Activated T-cell treated with anti-CD3 and anti-CD28 coated beads for 1 hour (primary cell): ENCODE measurements at regions not wholly inside any gene's neighbourhood (a gene's known extent, or its start where the extent isn't known, plus 50 kb on each side); places are given as distances from the start of the nearest gene placed in this dataset.

Experiments
- DNase-seq: peaks from one replicate; pipeline ENCODE4 v3.0.0-alpha.2; 2020; ENCODE audit warnings: low read depth

GRCh38 chr14:25150401-25150800 lies 100.5 kb upstream of the STXBP6 start:
- no peak for DNase-seq

DNA sequence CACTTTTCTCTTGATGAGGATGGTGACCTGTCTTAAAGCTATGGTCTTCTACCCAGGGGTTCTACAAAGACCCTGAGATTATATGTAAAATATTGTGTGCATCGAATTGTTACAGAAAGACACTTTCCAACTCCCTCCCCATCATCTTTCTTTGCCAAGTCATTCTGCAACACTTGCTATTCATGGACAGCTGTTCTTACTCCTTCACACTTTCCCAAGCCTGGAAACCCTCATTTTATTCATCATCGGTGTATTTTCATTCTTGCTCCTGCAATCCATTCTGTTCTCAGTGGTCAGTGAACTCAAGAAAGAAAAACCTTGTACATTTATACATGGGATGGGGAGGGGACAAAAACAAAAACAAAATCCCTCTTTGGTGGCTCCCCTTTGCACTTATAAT lies 90.5 kb upstream of the STXBP6 start:
- DNase-seq: no peak

DNA sequence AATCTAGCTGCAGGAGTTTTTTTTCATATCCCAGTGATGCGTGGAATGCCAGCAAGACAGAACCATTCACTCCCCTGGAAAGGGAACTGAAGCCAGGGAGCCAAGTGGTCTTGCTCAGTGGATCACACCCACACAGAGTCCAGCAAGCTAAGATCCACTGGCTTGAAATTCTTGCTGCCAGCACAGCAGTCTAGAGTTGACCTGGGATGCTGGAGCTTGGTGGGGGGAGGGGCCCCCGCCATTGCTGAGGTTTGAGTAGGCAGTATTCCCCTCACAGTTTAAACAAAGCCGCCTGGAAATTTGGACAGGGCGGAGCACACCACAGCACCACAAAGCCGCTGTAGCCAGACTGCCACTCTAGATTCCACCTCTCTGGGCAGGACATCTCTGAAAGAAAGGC lies 86.9 kb upstream of the STXBP6 start:
- DNase-seq: no peak

- DNase-seq: no peak
Measured at GRCh38 chr14:25134184-25134583, 84.2 kb upstream of the STXBP6 start.

DNA sequence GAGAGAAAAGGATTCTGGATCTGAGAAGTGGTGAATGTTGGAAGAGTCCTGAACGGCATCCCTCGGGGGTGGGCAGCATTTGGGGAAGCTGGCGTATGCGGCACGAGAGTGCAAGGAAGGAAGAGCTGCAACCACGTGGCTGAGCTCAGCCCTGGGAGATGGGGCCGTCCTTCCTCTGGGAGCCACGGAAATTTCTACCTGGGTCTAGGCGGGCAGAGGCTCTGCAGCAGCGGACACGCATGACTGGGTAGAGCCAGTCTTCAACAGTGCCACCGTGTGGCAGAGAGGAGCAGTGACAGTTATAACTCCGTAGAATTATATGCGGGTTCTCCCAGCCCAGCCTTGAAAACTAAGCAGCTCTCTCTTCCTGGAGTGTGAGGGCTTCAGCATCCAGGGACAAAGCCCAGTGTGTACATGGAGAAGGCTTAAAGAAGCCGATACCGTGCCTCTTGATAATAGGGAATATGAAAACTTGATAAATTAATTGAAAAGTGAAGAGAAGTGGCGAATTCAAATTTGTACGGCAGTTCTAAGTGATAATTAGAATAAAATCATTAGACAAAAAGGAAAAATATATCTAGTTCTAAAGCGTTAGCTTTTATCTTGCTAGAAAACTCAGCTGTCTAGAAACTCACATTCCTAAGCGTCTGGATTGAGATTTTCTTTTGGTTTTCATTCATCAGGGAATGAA lies 82.9 kb upstream of the STXBP6 start:
- peak; percentile 13 for DNase-seq

- DNase-seq: no peak
Measured at GRCh38 chr14:25132094-25132493, 82.1 kb upstream of the STXBP6 start.

DNA sequence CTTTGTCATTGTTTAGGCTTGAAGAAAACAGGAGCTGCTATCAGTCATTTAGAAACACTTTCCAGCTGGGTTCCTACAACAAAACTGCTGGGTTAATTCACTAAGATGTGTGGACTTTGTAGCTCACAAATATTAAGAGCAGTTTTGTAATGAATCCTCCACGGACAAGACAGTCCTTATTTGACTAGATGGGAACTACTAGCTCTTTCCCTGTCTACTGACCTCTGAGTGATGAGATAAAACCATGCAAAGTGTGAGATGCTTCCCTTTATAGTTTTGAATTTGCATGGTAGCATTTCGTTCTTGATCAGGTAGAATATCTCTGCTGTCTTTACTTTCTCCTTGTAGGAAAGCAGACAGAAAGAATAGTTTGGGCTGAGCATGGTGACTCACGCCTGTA lies 72.9 kb upstream of the STXBP6 start:
- DNase-seq: no peak

- DNase-seq: no peak
Measured at GRCh38 chr14:25122211-25122610, 72.3 kb upstream of the STXBP6 start.

DNA sequence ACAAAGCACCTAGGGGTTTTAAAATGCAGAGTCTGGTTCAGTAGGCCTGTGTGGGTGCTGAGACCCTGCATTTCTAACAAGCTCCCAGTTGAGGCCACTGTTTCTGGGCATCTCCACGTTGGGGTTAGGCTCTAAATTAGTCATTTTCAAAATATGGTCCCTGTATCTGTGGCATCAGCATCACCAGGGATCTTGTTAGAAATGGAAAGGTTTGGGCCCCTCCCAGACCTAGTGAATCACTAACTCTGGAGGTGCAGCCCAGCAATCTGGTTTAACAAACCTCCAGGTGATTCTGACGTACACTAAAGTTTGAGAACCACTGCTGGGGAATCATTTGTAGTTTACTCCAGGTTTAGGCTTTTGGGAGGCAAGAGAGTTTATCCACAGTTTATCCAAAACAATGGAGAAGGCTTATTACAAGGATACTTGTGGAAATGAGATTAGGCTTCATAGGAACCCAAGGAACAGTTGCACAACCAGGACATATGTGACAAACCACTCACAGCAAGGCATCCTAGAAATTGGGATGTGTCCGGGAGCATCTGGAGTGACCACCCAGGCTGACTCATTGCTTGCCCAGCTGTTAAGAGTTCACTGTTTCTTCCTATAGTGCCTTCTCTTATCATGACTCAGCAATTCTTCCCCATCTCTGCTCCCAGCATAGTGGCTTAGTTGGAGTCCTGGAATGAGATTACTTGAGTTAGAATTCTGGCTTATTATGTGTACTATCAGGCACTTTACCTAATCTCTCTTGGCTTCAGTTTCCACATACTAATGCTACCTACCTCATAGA lies 71.6 kb upstream of the STXBP6 start:
- no peak for DNase-seq

DNA sequence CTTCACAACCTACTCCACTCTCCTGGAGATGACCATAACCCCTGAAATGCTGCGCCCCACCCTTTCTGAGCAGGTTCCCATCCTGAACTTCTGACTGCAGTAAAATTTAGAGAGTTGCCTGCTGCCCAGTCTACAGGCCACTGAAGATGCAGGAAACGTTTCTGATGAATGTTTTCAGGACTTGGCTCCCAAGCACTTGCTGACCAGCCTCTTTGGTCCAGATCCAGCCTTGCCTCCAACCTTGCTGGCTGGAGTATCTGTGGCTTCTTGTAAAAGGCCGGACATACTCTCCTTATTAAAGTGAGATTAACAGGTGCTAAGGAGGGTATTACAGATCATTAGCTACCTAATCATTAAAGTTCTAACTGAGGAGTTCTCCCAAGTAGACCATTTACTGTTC lies 70.3 kb upstream of the STXBP6 start:
- no peak for DNase-seq

GRCh38 chr14:25118671-25119070 lies 68.7 kb upstream of the STXBP6 start:
- DNase-seq: no peak

GRCh38 chr14:25117342-25117741 lies 67.4 kb upstream of the STXBP6 start:
- no peak for DNase-seq

- DNase-seq: no peak
Measured at GRCh38 chr14:25116607-25117006, 66.7 kb upstream of the STXBP6 start.

DNA sequence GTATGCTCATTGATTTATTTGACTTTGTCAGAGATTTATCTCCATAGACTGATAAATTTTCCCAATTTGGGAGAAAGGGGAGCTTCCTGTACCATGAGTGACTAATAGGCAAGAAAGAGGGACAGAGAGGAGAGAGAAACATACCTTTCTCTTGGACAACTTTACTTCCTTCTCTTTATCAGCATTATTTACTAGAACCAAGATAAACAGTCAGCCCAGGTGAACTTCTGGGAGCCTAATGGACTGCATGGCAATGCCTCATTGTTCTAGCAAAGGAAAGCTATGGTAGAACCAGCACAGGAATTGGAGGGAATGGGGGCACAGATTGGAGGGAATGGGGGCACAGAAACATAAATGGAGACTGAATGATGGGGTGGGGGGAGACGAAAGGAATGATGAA lies 63.4 kb upstream of the STXBP6 start:
- DNase-seq: no peak

GRCh38 chr14:25111061-25111601 lies 61.2 kb upstream of the STXBP6 start:
- no peak for DNase-seq

GRCh38 chr14:25110106-25110505 lies 60.2 kb upstream of the STXBP6 start:
- DNase-seq: no peak

GRCh38 chr14:25108959-25109358 lies 59.0 kb upstream of the STXBP6 start:
- no peak for DNase-seq

DNA sequence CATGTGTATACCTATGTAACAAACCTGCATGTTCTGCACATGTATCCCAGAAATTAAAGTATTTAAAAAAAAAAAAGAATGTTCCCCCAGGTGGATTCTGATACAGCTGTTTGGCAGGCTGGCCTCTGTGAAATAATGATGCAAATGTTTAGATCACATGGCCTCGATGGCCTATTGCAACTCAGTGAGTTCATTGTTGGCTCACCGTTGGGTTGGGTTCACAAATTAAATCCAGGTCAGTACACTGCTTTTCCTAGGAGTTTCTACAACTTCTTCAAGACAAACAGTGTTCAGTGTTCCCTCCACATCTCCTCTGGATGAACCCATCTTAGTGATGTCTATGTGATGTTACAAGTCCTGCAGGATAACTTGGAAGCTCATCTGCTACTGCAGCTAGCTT lies 58.3 kb upstream of the STXBP6 start:
- no peak for DNase-seq

- no peak for DNase-seq
Measured at GRCh38 chr14:25103820-25104219, 53.9 kb upstream of the STXBP6 start.

GRCh38 chr14:25103271-25103670 lies 53.3 kb upstream of the STXBP6 start:
- no peak for DNase-seq

DNA sequence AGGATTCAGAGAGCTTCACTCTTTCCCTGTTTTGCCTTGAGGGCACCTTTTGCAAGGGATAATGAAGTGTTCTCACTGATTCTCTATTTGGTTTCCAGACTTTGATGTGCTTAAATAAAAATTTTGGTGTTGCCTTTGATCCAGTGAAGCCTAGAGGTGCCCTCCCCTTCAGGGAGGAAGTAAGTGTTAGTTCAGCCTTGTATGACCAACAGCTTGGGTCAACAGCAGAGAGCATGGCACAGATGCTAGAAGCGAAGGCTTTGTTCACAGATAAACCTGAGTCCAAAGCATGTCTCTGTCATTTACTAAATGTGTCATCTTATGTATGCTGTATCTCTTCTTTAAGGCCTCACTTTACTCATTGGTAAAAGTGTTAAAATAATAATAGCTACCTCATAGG lies 52.8 kb upstream of the STXBP6 start:
- no peak for DNase-seq

GRCh38 chr14:25101276-25101675 lies 51.3 kb upstream of the STXBP6 start:
- DNase-seq: no peak
